Iris pigment epithelial cell (primary cell): ENCODE measurements at regions not wholly inside any gene's neighbourhood (a gene's known extent, or its start where the extent isn't known, plus 50 kb on each side); places are given as distances from the start of the nearest gene placed in this dataset.
"Not testable (repeated sequence)": the region's sequence is repeated elsewhere in the genome, so short reads cannot be mapped to it uniquely, and the experiment has no call there.

Experiments
- DNase-seq: peaks from one replicate; pipeline ENCODE4 v3.0.0-alpha.2; 2011; ENCODE audit warnings: low read depth

- not testable (repeated sequence) for DNase-seq
Measured at GRCh38 chr18:78283425-78283824, 696.2 kb upstream of the SALL3 start.

- DNase-seq: no peak
Measured at GRCh38 chr18:78292618-78293380, 686.8 kb upstream of the SALL3 start.

DNA sequence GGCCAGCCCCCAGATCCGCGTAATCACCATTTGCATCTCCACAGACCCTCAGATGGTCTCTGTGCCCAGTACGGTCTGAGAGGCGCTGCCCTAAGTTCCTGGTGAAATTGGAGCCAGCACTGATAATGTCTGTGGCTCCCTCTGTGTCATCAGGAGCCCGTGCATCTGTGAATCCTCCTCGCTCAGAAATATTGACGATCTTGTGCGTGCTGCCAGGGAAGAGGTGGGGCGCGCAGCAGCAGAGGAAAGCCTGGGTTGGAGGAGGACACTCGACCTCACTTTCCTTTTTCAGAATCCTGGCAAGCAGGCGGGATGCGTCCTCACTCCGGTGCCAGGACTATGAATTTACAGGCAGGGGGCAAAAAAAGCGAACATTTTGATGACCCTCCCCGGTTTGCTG, 686.1 kb upstream of the SALL3 start:
- no peak for DNase-seq

DNA sequence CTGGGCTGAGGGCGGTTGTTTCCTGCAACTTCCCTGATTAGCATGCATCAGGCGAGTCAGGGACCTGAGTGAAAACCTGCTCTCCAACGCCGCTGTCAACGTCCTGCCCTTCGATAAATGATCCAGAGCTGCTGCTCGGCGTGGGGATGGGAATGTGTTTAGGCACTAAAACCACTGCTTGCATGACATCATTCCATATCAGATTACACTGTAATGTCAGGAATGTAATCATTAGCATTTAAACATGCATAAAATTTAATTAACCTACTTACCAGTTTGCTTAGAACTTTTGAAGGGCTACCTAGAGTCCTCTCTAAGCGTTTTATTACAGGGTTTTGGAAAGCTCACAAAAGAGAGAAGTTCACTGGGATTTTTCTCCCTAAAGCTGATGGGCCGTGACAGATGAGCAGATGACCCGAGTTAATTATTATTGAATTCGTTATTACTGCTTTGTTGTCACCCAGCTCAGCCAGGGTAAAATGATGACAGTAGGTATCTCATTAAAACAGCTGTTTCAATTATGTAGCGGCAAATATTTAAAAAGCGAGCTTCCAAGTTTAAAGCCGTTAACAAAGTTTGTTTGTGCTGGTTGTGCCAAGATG, 685.6 kb upstream of the SALL3 start:
- no peak for DNase-seq

DNA sequence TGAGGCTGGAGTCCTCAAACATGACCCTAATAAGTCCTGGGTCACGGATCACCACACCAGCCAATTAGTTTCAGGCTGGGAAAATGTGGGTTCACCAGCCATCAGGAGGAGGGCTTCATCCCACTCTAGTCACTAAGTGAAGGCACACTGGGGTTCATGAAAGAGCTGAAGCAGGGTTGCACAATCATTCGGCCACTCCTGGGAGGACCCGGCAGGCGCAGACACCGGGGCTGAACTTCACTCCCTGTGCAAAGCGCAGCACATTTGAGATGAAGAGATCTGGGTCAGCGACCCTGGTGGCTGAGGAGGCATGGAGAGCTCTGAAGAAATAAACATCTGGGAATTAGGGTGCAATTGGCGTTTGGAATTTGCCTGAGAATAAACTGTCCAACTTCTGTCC, 684.4 kb upstream of the SALL3 start:
- DNase-seq: no peak

- no peak for DNase-seq
Measured at GRCh38 chr18:78296166-78296565, 683.5 kb upstream of the SALL3 start.

DNA sequence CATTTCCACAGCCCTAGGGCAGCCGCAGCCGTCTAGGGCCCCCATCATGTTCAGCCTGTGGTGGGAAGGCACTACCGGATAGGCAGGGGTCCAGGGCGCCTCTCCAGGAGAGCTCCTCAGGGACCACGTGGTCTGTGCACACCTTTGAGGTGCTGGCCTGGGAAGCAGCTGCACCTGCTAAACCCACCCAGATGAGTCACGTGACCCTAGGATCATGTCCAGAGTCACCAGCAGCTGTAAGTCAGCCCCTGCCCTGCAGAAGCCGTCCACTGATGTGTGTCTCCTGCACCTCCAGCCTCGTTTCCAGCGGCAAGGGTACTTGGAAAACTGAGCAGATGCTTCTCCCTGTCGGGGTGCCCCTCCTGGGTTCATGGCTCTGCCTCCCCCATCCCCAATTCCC, 682.6 kb upstream of the SALL3 start:
- DNase-seq: no peak

- no peak for DNase-seq
Measured at GRCh38 chr18:78303519-78304191, 676.0 kb upstream of the SALL3 start.

GRCh38 chr18:78304192-78305164, 675.1 kb upstream of the SALL3 start:
- no peak for DNase-seq

DNA sequence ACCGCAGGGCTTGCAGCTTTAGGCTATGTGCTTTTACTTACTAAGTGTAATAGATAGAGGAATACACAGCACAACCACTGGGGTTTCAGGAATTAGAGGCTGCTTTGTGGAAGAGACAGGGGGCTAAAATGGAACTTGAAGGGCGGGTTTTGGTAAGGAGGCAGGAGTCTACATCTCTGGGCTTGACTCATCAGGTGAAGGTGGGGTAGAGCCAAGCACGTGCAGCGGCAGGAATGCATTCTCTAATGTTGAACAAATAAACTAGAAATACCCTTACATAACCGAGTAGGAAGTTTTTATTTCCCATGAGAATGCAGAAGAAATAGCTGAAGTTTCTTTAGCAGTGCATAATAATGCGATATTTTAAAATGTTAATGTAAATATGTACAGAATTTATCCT, 673.8 kb upstream of the SALL3 start:
- no peak for DNase-seq

- no peak for DNase-seq
Measured at GRCh38 chr18:78309307-78309706, 670.3 kb upstream of the SALL3 start.

- no peak for DNase-seq
Measured at GRCh38 chr18:78309924-78310323, 669.7 kb upstream of the SALL3 start.

DNA sequence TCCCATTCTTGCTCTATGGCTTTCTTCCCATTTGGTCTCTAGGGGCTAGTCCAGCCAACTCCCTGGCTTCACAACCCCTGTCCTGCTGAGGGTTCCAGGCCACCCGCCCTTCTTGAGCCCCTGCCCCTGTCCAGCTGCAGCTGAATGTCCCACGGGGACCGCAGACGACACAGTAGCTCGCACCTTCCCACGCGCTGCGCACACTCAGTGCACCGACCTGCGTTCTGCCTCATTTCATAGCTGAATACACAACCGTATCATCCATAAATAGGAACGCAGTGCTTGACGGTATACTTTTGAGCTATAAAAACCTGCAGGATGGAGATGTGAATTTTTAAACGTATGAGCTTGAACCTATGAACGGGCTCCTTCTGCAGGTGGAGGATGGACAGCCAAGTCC, 660.4 kb upstream of the SALL3 start:
- DNase-seq: no peak

DNA sequence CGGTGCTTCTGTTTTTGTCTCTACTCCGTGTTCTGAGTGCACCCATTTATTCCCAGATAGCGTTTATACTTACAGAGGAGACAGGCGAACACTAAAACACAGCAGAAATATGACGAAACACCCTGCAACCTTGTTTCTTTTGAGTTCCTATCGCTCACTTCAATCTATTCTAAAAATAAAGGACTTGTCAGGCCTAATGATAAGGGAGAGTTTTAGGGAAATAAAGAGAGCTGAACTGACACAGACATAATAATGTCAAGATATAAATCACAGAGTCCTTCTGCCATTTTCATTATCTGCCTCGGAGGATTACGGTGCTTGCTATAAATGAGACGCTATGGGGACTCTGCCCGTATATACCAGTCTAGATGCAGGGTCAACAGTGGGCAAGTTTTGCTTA, 659.7 kb upstream of the SALL3 start:
- no peak for DNase-seq

DNA sequence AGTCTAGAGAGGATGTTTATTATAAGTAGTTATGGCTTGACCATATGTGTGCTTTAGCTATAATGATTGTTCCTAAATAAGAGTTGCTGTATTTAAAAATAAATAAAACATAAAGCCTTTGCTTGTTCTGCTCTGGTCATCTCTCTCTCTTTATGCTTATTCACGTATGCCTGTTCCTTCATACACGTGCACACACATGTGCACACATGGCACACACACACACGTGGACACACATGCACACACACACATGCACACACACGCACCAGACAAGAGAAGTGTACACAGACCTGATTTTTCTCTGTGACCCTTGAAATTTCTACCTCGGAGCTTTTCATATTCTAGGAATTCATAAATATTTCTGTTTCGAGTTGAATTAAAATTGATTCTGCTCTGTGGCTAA, 658.2 kb upstream of the SALL3 start:
- DNase-seq: no peak

DNA sequence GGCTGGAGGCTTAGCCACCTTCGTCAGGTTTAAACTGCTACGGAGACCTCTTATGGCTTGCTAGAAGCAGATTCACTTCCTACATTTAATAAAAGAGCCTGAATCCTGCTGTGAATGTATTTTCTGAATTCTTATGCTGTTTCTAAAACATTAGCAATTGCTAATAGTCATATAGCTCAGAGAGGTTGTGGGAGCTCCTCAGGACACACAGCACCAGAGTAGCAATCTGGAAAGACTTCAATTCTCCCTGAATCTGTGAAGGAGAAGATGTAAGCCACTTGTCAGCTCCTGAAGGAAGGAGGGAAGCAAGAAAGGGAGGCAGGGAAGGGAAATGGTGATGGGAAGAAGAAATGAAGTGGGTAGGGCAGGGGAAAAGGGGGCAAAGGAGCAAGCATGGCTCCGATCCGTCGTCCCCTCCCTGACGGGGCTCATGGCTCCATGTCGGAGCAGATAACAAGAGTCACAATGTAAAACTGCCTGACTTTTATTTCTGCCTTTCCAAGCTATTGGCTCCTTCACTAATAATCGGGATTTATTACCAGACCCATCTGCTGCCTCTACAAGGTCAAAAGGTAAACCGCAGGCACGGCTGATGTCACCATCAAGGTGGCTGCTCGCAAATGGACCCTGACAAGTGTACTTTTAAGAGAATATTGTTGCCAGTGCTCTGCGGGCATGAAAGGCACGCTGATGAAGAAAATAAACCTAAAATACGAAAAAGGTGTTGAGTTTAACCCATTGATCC, 656.0 kb upstream of the SALL3 start:
- DNase-seq: no peak

DNA sequence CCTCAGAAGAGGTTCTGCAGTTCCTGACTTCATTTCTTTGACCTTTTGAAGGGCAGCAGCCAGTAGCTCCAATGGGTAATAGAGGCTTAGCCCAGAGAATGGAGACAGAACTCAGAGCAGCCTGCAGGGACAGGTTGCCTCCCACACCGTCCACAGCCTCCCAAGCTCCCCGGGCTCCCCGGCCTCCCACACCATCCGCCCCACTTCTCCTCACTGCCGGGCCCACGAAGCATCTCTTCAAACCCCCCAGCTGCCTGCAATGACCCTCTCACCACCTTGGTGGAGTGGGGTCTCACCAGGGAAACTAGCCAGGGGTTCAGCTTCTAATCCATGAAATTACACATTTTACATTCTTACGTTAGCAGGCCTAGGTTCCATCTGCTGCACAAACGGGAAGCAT, 652.0 kb upstream of the SALL3 start:
- no peak for DNase-seq

GRCh38 chr18:78330766-78331165, 648.9 kb upstream of the SALL3 start:
- peak; percentile 9 for DNase-seq

- no peak for DNase-seq
Measured at GRCh38 chr18:78352910-78353309, 626.7 kb upstream of the SALL3 start.

GRCh38 chr18:78362198-78362597, 617.4 kb upstream of the SALL3 start:
- no peak for DNase-seq

DNA sequence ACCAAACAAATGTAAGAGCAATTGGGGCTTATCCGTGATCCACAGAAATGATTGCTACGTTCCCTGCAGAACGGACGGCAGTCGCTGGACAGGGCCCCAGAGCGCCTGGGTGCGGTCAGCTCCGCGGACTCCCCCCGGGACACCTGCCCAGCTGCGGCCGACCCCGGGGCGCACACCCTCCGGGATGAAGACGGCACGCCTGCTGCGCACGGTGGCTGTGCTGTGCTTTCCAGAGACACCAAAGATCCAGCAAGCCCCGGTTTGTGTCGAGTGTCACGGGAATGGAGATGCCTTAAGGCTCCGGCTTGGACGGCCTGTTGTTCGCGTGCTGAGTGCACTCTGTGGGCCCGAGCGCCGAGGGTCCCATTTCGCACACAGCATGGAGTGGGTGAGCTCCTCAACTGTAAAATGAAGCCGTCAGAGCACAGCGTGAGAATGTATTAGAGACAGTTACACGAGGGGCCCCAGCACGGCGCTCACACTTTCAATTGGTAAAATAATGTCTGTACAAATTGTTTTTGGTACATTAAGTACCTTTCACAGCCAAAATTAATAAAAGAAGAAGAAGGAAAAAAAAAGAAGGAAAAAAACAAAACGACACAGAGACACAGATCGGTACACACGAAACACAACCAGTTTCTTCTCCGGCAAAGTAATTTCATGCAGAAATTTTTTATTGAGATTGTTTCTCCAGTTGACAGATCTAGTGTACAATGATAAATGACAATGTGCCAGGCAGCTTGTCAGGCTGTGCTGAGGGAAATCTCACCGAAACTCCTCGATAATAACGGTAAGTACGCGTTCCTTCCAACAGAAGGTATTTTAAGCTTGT, 615.8 kb upstream of the SALL3 start:
- no peak for DNase-seq
